Endodermal cell (in vitro differentiated cells): ENCODE measurements at regions not wholly inside any gene's neighbourhood (a gene's known extent, or its start where the extent isn't known, plus 50 kb on each side); places are given as distances from the start of the nearest gene placed in this dataset.

Experiments
- DNase-seq: peaks from one replicate; pipeline ENCODE4 v3.0.0-alpha.2; 2017
- H3K27ac ChIP-seq: 2 replicates; pipeline ENCODE4 v1.5.1; 2013; ENCODE audit warnings: mild to moderate bottlenecking, low read depth, low read length, moderate library complexity
- H3K27me3 ChIP-seq: 2 replicates; pipeline ENCODE4 v1.6.1; 2013; ENCODE audit warnings: mild to moderate bottlenecking, low read length, moderate library complexity; ENCODE audit not compliant: insufficient read depth, control insufficient read depth, poor library complexity, severe bottlenecking
- H3K36me3 ChIP-seq: 2 replicates; pipeline ENCODE4 v1.7.0; 2013; ENCODE audit warnings: mild to moderate bottlenecking, low read length, moderate library complexity; ENCODE audit not compliant: control insufficient read depth, insufficient read depth
- H3K4me1 ChIP-seq: one replicate; pipeline ENCODE4 v1.7.0; 2013; ENCODE audit warnings: low read length; ENCODE audit not compliant: control insufficient read depth, insufficient read depth
- H3K4me3 ChIP-seq: 2 replicates; pipeline ENCODE4 v1.5.1; 2013; ENCODE audit warnings: mild to moderate bottlenecking, low read length, moderate library complexity
- H3K9ac ChIP-seq: 2 replicates; pipeline ENCODE4 v1.6.1; 2013; ENCODE audit warnings: mild to moderate bottlenecking, low read length, moderate library complexity; ENCODE audit not compliant: poor library complexity, severe bottlenecking; ENCODE audit errors: extremely low read depth
- H3K9me3 ChIP-seq: 2 replicates; pipeline ENCODE4 v1.6.1; 2013; ENCODE audit warnings: mild to moderate bottlenecking, low read length, moderate library complexity; ENCODE audit not compliant: control insufficient read depth
- H3K27ac Mint-ChIP-seq: 2 replicates; pipeline ENCODE4 v1.8.0; 2020; ENCODE audit warnings: mixed read lengths
- H3K27me3 Mint-ChIP-seq: 2 replicates; pipeline ENCODE4 v1.8.0; 2021; ENCODE audit warnings: mild to moderate bottlenecking, mixed read lengths; ENCODE audit not compliant: insufficient read depth
- H3K36me3 Mint-ChIP-seq: 2 replicates; pipeline ENCODE4 v1.8.0; 2020; ENCODE audit warnings: low read depth, mixed read lengths
- H3K4me1 Mint-ChIP-seq: 2 replicates; pipeline ENCODE4 v1.8.0; 2020; ENCODE audit warnings: mixed read lengths
- H3K4me3 Mint-ChIP-seq: 2 replicates; pipeline ENCODE4 v1.8.0; 2020; ENCODE audit warnings: mild to moderate bottlenecking, moderate library complexity, mixed read lengths
- H3K9me3 Mint-ChIP-seq: 2 replicates; pipeline ENCODE4 v1.8.0; 2020; ENCODE audit warnings: mild to moderate bottlenecking, mixed read lengths
- CTCF ChIP-seq: fragments of 200-600 bp; sonication (generic); conservative IDR thresholded peaks from 2 replicates; pipeline ENCODE4 v1.5.0; 2021; ENCODE audit warnings: antibody characterized with exemption, mild to moderate bottlenecking
- WGBS, 2 experiments: methylation state at CpG; one replicate each; pipeline versions ENCODE4 v1.1.5 to v1.1.7; 2013; ENCODE audit warnings: missing lambda C conversion rate in 2 of 2, mixed read lengths in 1 of 2; ENCODE audit not compliant: insufficient coverage in 1 of 2, insufficient read length in 1 of 2; 5-methylcytosine and 5-hydroxymethylcytosine counted together

- H3K36me3 Mint-ChIP-seq, result no peaks in the 10 kb centered on the region
- no peak overlapping the region for H3K27ac ChIP-seq
- 100% methylated on average over 1 of the region's 1 CpG; no CpG with 5 or more reads in 1 of the 2 experiments for WGBS, 2 experiments
- H3K4me1 Mint-ChIP-seq, result peaks cover 9% of the 10 kb centered on the region
- no peak overlapping the region for H3K4me3 Mint-ChIP-seq
- H3K27me3 Mint-ChIP-seq, result no peaks in the 10 kb centered on the region
- H3K27me3 ChIP-seq, result no peaks in the 10 kb centered on the region
- no peak overlapping the region for H3K9ac ChIP-seq
- peaks cover 8% of the 10 kb centered on the region for H3K4me1 ChIP-seq
- TF ChIP-seq CTCF, result no peak
- peaks cover 19% of the 10 kb centered on the region for H3K9me3 ChIP-seq
- H3K9me3 Mint-ChIP-seq, result peaks cover 17% of the 10 kb centered on the region
- no peak for DNase-seq
- no peak overlapping the region for H3K27ac Mint-ChIP-seq
- H3K36me3 ChIP-seq, result no peaks in the 10 kb centered on the region
- no peak overlapping the region for H3K4me3 ChIP-seq
These were observed 952.7 kb downstream of the TDRD15 start for GRCh38 chr2:22076454-22076853.

GRCh38 chr2:22078701-22079100, 954.9 kb downstream of the TDRD15 start:
- H3K4me3 ChIP-seq, result no peak overlapping the region
- H3K36me3 ChIP-seq, result no peaks in the 10 kb centered on the region
- Mint-ChIP-seq H3K27ac (peak overlapping the region; percentile 63), H3K36me3 (no peaks in the 10 kb centered on the region), H3K9me3 (peaks cover 6% of the 10 kb centered on the region), H3K4me1 (peaks cover 11% of the 10 kb centered on the region), H3K4me3 (no peak overlapping the region), H3K27me3 (no peaks in the 10 kb centered on the region)
- H3K27ac ChIP-seq, result peak overlapping the region; percentile 46
- no peak overlapping the region for H3K9ac ChIP-seq
- no peak for DNase-seq
- peaks cover 8% of the 10 kb centered on the region for H3K4me1 ChIP-seq
- peaks cover 8% of the 10 kb centered on the region for H3K9me3 ChIP-seq
- no peaks in the 10 kb centered on the region for H3K27me3 ChIP-seq
- no peak for TF ChIP-seq CTCF

- Mint-ChIP-seq H3K4me3 (no peak overlapping the region), H3K27me3 (no peaks in the 10 kb centered on the region), H3K27ac (no peak overlapping the region), H3K36me3 (no peaks in the 10 kb centered on the region), H3K4me1 (peaks cover 11% of the 10 kb centered on the region), H3K9me3 (no peaks in the 10 kb centered on the region)
- 82 to 86% methylated on average over 1 of the region's 3 CpGs for WGBS, 2 experiments
- Histone ChIP-seq H3K9me3 (no peaks in the 10 kb centered on the region), H3K4me1 (peaks cover 8% of the 10 kb centered on the region), H3K9ac (no peak overlapping the region), H3K27me3 (no peaks in the 10 kb centered on the region), H3K4me3 (no peak overlapping the region), H3K36me3 (no peaks in the 10 kb centered on the region), H3K27ac (no peak overlapping the region)
- DNase-seq, result no peak
- no peak for TF ChIP-seq CTCF
These were observed 955.8 kb downstream of the TDRD15 start for GRCh38 chr2:22079583-22079982.
